ENCODE measurements at regions not wholly inside any gene's neighbourhood (a gene's known extent, or its start where the extent isn't known, plus 50 kb on each side); places are given as distances from the start of the nearest gene placed in this dataset.
"Not testable (repeated sequence)": the region's sequence is repeated elsewhere in the genome, so short reads cannot be mapped to it uniquely, and the experiment has no call there.

DNA sequence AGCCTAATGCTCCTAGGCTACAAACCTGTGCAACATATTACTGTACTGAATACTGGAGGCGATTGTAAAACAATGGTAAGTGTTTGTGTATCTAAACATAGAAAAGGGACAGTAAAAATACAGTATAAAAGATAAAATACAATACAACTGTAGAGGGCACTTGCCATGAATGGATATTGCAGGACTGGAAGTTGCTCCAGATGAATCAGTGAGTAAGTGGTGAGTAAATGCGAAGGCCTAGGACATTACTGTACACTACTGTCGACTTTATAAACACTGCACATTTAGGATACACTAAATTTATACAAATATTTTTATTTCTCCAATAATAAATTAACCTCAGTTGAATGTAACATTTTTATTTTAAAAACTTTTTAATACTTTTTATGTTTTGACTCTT, 485.0 kb downstream of the MMUT start:
- TF ChIP-seq, protein P1, sequence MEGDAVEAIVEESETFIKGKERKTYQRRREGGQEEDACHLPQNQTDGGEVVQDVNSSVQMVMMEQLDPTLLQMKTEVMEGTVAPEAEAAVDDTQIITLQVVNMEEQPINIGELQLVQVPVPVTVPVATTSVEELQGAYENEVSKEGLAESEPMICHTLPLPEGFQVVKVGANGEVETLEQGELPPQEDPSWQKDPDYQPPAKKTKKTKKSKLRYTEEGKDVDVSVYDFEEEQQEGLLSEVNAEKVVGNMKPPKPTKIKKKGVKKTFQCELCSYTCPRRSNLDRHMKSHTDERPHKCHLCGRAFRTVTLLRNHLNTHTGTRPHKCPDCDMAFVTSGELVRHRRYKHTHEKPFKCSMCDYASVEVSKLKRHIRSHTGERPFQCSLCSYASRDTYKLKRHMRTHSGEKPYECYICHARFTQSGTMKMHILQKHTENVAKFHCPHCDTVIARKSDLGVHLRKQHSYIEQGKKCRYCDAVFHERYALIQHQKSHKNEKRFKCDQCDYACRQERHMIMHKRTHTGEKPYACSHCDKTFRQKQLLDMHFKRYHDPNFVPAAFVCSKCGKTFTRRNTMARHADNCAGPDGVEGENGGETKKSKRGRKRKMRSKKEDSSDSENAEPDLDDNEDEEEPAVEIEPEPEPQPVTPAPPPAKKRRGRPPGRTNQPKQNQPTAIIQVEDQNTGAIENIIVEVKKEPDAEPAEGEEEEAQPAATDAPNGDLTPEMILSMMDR (conservative IDR thresholded peaks at IDR 0.05), result no peak
- TF ChIP-seq ZFX (IDR thresholded peaks at IDR 0.05), result no peak
- H3K27ac ChIP-seq, result no peak overlapping the region

DNA sequence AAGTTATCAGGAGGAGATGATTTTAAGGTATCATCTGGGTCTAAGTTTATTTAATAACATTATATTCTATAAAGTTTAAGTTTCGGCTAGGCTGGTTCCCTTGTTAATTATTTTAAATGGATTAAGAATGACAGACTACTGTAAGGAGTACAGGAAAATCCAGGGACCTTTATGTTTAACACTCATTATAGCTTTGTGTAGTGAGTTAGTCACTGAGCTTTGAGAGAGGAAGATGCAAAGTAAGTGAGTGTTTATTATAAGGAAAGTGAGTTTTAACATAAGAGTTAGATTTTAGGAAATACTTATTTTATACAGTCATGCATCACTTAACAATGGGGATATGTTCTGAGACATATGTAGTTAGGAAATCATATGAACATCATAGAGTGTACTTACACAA, 485.5 kb downstream of the MMUT start:
- H3K27ac ChIP-seq, result no peak overlapping the region
- TF ChIP-seq, protein P1 (conservative IDR thresholded peaks at IDR 0.05), result no peak
- no peak for TF ChIP-seq ZFX (IDR thresholded peaks at IDR 0.05)

DNA sequence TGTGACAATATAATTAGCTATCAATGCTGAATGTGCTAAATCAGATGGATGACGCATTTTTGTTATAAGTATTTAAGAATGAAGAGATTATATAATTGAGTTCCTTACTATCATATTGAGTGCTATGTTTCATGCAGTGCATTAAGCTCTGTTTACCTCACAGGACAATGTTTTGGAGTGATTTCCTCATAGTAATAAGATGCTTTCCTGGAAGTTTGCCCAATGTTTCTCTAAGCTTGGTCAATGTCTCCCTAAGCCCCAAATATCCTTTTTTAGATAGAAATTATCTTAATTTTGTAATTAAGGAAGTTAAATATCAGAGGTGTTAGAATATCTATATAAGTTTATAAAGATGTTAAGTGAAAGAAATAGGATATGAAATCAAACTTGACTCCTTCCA, 489.6 kb downstream of the MMUT start:
- TF ChIP-seq, protein P1 (conservative IDR thresholded peaks at IDR 0.05), result no peak
- no peak for TF ChIP-seq ZFX (IDR thresholded peaks at IDR 0.05)
- no peak overlapping the region for H3K27ac ChIP-seq

DNA sequence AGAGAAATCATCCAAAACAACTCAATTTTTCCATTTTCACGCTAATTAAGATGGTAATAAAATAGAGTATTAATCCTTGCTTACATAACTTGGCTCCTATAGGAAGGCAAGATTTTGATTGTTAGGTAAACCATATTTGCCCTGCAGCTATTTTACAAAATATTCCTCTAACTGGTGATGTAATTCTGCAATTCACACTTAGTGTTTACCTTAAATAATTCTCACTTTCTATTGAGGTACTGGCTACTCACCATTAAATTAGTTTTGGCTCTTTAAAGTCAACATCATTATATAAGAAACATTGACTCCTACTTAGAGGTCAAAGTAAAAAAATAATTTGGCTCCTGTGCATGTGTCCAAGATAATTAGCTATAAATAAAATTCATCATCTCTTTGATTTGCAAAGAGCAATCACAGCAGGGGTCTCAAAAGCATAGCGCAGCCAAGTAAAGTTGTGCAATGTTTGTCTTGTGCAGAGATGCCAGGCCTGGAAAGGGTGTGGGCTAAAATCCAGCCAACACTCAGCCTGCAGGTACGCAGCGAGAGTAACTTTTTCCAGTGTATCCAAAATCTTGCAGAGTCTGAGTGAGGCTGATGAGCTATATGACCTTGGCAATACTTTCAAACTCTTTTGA, 501.2 kb downstream of the MMUT start:
- no peak overlapping the region for H3K27ac ChIP-seq
- no peak for TF ChIP-seq ZFX (IDR thresholded peaks at IDR 0.05)
- TF ChIP-seq, protein P1 (conservative IDR thresholded peaks at IDR 0.05), result no peak

DNA sequence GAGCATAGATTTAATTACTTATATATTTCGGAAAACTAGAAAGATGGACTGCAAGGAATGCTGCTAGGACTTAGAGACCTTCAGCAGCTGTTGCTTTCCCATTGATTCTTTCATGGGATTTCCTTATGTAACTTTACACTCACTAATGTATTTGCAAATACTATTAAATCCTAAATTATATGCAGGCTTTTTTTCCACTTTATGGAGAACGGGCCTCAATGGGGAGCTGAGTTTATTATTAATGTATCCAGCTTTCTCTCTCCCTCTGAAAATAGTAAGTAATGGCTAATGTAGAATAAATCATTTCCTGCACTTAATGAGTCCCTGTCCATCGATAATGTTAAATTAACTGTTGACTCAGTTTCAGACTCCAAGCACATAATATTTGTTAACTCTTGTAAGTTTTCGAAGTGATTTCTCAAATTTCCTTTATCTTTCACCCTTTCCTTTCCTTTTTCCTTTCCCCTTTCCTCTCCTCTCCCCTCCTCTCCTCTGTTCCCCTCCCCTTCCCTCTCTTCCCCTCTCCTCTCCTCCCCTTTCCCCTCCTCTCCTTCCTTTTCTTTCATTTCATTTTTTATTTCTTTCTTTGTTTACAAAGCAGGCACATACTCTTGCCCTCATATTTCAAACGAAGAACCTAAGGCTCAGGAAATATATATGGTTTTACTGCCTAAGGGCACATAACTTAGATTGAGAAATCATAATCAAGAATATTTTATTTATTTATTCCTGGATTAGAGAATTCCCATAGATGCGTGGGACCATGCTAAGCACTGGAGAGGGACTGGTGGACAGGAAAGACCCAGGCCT, 503.6 kb downstream of the MMUT start:
- TF ChIP-seq, protein P1 (conservative IDR thresholded peaks at IDR 0.05), result no peak
- no peak for TF ChIP-seq ZFX (IDR thresholded peaks at IDR 0.05)
- no peak overlapping the region for H3K27ac ChIP-seq

DNA sequence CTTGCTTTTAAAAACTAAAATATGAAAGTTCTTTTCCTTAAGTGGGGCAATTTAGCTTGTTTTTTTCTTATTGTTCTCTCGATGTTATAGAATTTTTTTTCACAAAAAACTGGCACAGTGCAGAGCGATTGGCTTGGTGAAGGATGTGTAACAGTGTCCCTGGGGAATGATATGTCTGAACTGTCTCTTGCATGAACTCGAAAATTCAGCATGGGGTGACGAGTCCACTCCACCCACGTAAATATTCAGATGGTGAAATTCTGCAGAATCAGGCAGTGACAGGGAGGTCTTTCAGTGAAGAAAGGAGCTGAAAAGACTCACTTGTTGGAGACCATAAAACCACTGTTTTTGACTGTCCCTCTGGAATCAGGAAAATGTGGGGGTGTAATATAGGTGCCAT, 505.3 kb downstream of the MMUT start:
- H3K27ac ChIP-seq, result no peak overlapping the region
- no peak for TF ChIP-seq ZFX (IDR thresholded peaks at IDR 0.05)
- TF ChIP-seq, protein P1 (conservative IDR thresholded peaks at IDR 0.05), result no peak

DNA sequence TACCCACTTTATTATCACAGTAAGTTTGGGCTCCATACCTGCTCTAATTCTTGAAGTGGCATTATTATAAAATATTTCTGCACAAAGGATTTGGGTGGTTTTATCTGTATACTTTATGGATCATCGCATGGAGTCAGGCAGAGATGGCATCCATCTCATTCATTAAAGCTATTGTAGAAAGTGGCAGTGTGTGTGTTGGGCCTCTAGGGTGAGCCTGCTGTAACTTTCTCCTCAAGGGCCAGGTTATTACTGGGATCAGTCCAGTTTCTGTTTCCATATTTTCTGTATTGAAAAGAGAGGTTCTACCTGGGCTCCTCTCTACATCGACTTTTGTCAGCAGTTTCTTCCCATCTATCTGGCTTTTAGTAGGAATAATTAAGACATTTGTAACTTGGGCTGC, 511.1 kb downstream of the MMUT start:
- H3K27ac ChIP-seq, result no peak overlapping the region
- TF ChIP-seq, protein P1 (conservative IDR thresholded peaks at IDR 0.05), result no peak
- TF ChIP-seq ZFX (IDR thresholded peaks at IDR 0.05), result no peak

DNA sequence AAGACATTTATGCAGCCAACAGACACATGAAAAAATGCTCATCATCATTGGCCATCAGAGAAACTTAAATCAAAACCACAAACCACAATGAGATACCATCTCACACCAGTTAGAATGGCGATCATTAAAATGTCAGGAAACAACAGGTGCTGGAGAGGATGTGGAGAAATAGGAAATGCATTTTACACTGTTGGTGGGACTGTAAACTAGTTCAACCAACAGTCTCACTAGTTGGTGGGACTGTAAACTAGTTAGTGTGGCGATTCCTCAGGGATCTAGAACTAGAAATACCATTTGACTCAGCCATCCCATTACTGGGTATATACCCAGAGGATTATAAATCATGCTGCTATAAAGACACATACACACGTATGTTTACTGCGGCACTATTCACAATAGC, 518.8 kb downstream of the MMUT start:
- H3K27ac ChIP-seq, result not testable (repeated sequence)

Data from C4-2B (cell line).